ENCODE measurements at regions not wholly inside any gene's neighbourhood (a gene's known extent, or its start where the extent isn't known, plus 50 kb on each side); places are given as distances from the start of the nearest gene placed in this dataset.
"Not testable (repeated sequence)": the region's sequence is repeated elsewhere in the genome, so short reads cannot be mapped to it uniquely, and the experiment has no call there.

GRCh38 chr3:74134831-74135230, 479.6 kb downstream of the CNTN3 start:
- peak; percentile 54 to 56 for DNase-seq (ENCODE audit: low read depth in 2 of 2)

DNA sequence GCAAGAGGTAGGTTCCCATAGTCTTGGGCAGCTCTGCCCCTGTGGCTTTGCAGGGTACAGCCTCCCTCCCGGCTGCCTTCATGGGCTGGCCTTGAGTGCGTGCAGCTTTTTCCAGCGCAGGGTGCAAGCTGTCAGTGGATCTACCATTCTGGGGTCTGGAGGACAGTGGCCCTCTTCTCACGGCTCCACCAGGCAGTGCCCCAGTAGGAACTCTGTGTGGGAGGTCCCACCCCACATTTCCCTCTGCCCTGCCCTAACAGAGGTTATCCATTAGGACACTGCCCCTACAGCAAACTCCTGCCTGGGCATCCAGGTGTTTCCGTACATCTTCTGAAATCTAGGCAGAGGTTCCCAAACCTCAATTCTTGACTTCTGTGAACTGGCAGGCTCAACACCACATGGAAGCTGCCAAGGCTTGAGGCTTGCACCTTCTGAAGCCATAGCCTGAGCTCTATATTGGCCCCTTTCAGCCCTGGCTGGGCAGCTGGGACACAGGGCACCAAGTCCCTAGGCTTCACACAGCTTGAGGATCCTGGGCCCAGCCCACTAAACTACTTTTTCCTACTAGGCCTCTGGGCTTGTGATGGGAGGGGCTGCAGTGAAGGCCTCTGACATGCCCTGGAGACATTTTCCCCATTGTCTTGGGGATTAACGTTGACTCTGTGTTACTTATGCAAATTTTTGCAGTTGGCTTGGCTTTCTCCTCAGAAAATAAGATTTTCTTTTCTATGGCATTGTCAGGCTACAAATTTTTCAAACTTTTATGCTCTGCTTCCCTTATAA, 482.7 kb downstream of the CNTN3 start:
- DNase-seq (ENCODE audit: low read depth in 2 of 2): not testable (repeated sequence)

GRCh38 chr3:74129611-74130010, 484.8 kb downstream of the CNTN3 start:
- DNase-seq (ENCODE audit: low read depth in 2 of 2): no peak

DNA sequence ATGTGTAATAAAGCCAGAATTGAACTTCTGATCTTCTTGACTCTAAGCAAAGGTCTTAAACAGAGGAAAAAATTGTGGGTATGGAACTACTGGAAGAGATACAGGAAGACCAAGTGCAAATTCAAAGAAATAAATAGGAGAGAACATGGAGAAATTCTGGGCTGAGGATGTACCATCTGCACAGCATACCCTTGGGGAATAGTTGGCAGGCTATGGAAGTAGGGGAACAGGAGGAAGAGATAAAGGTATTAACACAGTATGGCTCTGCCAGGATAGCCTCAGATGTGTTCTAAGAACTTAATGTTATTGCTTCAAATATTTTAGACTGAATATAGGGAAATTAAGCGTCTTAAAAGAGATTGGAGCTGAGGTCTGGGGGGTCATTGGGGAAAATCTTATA, 485.4 kb downstream of the CNTN3 start:
- DNase-seq (ENCODE audit: low read depth in 2 of 2): no peak

DNA sequence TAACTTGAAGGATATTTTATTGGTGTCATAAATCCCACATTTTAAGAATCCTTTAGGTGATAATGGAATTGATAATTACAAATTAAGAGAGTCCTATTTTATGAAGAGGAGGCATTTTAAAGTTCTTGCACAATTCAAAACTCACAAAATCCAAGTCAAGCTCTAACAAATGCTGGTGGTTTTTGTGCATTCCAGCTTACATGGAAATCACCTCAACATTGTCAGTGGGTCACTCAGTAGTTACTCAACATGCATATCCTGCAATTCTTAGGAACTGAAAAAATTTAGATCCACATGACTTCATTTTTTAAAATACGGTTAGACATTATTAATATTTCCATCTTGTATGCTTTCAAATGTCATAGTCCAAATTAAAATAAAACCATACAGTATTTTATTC, 487.2 kb downstream of the CNTN3 start:
- DNase-seq (ENCODE audit: low read depth in 2 of 2): no peak

- no peak for DNase-seq (ENCODE audit: low read depth in 2 of 2)
Measured at GRCh38 chr3:74124782-74125181, 489.7 kb downstream of the CNTN3 start.

- no peak for DNase-seq (ENCODE audit: low read depth in 2 of 2)
Measured at GRCh38 chr3:74122281-74122680, 492.2 kb downstream of the CNTN3 start.

- DNase-seq (ENCODE audit: low read depth in 2 of 2): no peak
Measured at GRCh38 chr3:74121761-74122160, 492.7 kb downstream of the CNTN3 start.

- DNase-seq (ENCODE audit: low read depth in 2 of 2): no peak
Measured at GRCh38 chr3:74119221-74119620, 494.5 kb upstream of the PDZRN3 start.

DNA sequence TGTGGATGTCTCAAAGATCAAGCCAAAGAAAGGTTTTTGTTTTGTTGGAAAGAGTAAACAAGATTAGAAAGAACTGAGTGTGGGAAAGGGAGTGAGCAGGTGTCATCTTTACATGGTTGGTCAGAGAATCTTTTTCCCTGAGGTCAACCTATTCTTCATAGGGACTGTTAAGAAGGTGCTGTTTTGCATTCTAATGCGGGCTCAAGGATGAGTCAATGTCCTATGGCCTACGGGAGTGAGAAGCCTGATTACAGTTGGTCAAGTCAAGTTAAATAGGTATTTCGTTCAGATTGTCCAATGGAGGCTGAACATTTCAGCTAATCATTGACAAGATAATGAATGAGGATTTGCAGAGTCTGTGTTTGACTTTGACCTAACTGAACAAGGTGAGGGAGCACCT, 491.2 kb upstream of the PDZRN3 start:
- no peak for DNase-seq (ENCODE audit: low read depth in 2 of 2)

DNA sequence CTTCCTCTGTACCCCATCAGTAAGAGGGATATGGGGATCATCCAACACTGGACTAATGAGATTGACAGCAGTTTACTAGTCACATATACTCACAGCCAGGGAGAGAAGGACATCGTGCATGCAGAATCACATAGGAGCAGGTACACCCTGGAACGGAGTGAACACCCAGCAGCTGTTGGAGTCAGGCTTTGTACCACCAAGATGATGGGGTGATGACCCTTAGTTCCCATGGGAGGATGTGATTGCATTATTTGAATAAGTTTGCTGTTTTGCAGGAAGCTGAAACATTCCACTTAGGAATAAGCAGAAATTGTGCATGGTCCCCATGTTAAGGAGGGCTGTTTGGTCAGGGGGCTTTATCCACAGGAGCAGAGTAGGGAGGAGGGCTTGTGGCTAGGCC, 482.7 kb upstream of the PDZRN3 start:
- DNase-seq (ENCODE audit: low read depth in 2 of 2): no peak

DNA sequence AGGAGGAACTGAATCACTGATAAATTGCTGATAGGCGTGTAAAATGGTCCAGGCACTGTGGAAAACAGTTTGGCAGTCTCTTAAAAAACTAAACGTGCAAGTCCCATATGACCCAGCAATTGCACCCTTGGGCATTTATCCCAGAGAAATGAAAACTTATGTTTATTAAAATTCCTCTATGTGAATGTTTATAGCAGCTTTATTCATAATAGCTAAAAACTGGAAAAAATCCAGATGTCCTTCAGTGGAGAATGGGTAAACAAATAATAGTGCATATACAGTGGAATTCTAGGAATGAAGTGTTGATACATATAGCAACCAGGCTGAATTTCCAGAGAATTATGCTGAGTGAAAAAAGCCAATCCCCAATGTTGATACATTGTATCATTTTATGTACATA, 482.2 kb upstream of the PDZRN3 start:
- peak; percentile 48 to 55 for DNase-seq (ENCODE audit: low read depth in 2 of 2)

DNA sequence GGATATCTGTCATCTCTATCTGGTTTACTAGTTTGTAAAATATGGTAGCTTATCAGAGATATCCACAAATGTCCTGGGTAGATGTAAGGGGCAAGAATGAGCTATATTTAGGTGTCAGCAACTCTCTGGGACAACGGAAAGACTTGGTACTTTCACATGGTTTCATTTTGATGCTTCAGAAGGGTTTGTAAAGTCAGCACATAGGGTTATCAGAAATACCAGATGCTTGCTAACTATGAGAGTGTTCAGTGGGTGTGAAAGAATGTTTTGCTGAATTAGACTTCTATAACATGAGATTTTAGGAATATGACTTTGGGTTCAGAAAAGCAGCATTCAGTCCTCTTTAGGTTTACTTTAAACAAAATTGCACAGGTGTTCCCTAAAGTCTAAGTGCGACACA, 466.5 kb upstream of the PDZRN3 start:
- no peak for DNase-seq (ENCODE audit: low read depth in 2 of 2)

GRCh38 chr3:74089814-74090213, 465.1 kb upstream of the PDZRN3 start:
- peak; percentile 90 to 92 for DNase-seq (ENCODE audit: low read depth in 2 of 2)

GRCh38 chr3:74080056-74080461, 455.3 kb upstream of the PDZRN3 start:
- DNase-seq (ENCODE audit: low read depth in 2 of 2): peak; percentile 61 to 67

DNA sequence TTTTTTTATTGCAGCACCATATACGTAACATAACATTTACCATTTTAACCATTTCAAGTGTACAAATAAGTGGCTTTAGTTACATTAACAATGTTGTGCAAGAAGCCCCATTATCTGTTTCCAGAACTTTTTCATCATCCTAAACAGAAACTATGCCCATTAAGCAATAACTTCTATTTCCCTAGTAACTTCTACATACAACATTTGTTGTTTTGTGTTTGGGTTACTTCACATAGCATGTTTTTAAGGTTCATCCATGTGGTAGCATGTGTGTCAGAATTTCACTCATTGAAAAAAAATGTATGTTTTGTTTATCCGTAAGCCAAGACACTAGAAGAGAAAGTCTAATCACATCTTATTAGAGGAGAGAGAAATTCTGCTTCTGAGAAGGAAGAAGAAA, 450.5 kb upstream of the PDZRN3 start:
- no peak for DNase-seq (ENCODE audit: low read depth in 2 of 2)

DNA sequence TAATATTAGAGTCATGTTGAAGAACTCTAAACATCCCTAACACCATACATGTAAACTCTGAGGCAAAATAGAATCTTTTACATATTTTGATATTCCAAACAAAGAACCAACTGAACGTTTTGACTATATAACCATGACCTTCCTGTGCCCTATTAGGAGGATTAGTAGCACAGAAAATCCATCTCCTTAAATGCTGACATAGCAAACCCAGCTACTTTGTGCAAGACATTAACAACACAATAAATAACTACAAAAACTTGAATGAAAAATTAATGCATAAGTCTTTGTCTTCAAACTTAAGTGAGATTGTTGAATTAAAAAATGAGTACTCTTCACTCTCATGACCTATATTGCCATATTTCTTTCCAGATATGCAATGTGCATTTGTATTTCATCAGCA, 450.0 kb upstream of the PDZRN3 start:
- no peak for DNase-seq (ENCODE audit: low read depth in 2 of 2)

DNA sequence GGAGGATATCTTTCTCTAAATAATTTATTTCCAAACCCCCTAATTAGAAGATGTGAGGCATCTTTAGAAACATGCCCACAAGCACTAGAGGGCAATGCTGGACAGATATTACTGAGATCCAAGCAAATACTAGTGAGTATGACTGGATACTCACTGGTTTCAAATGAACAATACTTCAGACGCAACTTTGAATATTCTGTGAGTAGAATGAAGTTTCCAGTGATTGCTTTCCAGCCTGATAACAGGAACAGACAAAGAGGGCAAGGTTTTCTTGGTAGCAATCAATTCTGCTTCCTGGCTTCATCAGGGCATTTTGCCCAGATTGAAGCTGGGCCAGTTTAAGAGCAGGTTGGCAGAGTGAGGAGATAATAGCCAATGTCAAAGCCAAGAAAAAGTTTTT, 442.6 kb upstream of the PDZRN3 start:
- peak; percentile 41 to 45 for DNase-seq (ENCODE audit: low read depth in 2 of 2)

DNA sequence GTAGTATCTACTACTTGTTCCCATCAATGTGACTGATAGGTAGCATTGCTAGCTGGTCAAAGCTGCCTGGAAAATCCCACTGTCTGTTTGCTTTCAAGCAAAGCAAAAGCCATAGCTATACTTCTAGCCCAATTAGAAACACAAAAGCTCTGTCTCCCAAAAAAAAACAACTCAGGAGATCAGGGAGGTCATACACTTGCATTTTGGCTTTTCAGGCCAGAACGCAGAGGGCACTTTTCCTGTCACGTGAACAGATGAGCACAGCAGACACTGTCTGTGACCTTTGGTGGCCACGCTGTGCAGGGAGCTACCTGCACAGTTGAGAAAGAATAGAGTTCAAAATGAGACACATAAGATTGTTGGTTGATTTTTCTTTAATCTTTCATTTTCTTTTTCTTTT, 441.7 kb upstream of the PDZRN3 start:
- DNase-seq (ENCODE audit: low read depth in 2 of 2): no peak

- DNase-seq (ENCODE audit: low read depth in 2 of 2): no peak
Measured at GRCh38 chr3:74059923-74060600, 435.3 kb upstream of the PDZRN3 start.

- no peak for DNase-seq (ENCODE audit: low read depth in 2 of 2)
Measured at GRCh38 chr3:74059301-74059922, 434.7 kb upstream of the PDZRN3 start.

GRCh38 chr3:74057169-74057568, 432.4 kb upstream of the PDZRN3 start:
- DNase-seq (ENCODE audit: low read depth in 2 of 2): no peak

DNA sequence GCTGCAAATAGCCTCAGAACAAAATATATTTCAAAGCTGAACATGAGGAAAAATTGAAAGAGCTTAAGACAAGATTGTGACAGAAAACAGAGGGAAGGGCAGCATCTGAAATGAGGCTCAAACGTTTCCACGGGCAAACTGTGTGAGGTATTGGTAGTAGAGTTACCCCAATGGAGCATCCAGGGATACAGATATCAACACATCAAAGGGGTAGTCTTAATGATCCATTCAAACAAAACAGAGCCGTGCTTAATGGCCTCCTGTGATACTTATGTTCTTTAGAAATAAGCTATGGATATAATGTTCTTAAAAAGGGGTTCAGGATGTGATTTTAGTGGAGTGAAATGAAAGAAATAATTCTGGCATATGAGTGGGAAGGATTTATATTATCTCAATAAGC, 430.3 kb upstream of the PDZRN3 start:
- no peak for DNase-seq (ENCODE audit: low read depth in 2 of 2)
